A549 (cell line): ENCODE measurements at regions not wholly inside any gene's neighbourhood (a gene's known extent, or its start where the extent isn't known, plus 50 kb on each side); places are given as distances from the start of the nearest gene placed in this dataset.

Experiments
- ATAC-seq, 2 experiments: fragments of 200-7000 bp in 1 of 2; fragments of >200 bp in 1 of 2; cut with Nextera tagmentation in 1 of 2; cut with Tn5 transposase in 1 of 2; 3 replicates each; pipeline versions ENCODE4 v1.8.0 to v1.9.1; 2018 to 2020; ENCODE audit warnings: mild to moderate bottlenecking in 1 of 2, moderate library complexity in 1 of 2
- CTCF ChIA-PET: fragments of 300-600 bp; sonication (Branson Sonifier 250); formaldehyde crosslinking; extraction: SDS; loops from one replicate; lab custom pipeline; 2021; ENCODE audit warnings: antibody characterized with exemption, inconsistent platforms; lab: Yijun Ruan, JAX
- POLR2A ChIA-PET: fragments of 350-600 bp; formaldehyde crosslinking; extraction: SDS; loops from one replicate; lab custom pipeline; 2021; ENCODE audit warnings: antibody characterized with exemption, inconsistent platforms; lab: Yijun Ruan, JAX
- DNase-seq, 2 experiments: peaks; one replicate each; pipeline versions ENCODE4 v3.0.0 to v3.0.0-alpha.2; 2011 to 2016; ENCODE audit warnings: low read depth in 1 of 2, low spot score in 1 of 2
- FAIRE-seq: peaks from 2 replicates; lab custom pipeline; 2011; peaks lifted over from hg19 to GRCh38; lab: Jason Lieb, UNC
- H3K27ac ChIP-seq, 2 experiments: fragments of >200 bp; sonication (Bioruptor Twin); formaldehyde crosslinking; 3 replicates each; pipeline ENCODE4 v1.5.1; 2016 to 2017
- H3K4me1 ChIP-seq: fragments of >200 bp; sonication (Bioruptor Twin); formaldehyde crosslinking; 3 replicates; pipeline ENCODE4 v1.6.1; 2016
- H3K4me2 ChIP-seq: fragments of >200 bp; sonication (Bioruptor Twin); formaldehyde crosslinking; 3 replicates; pipeline ENCODE4 v1.6.1; 2016
- H3K4me3 ChIP-seq: fragments of >200 bp; sonication (Bioruptor Twin); formaldehyde crosslinking; 3 replicates; pipeline ENCODE4 v1.5.1; 2016
- H3K9me3 ChIP-seq: fragments of >200 bp; sonication (Bioruptor Twin); formaldehyde crosslinking; 3 replicates; pipeline ENCODE4 v1.6.1; 2016
- BHLHE40 ChIP-seq: IDR thresholded peaks from 2 replicates; pipeline ENCODE4 v1.6.1; 2012; ENCODE audit warnings: low read depth, low read length, inconsistent platforms
- CEBPB ChIP-seq, 2 experiments: fragments of >200 bp in 1 of 2; sonication (Bioruptor Twin) in 1 of 2; formaldehyde crosslinking in 1 of 2; IDR thresholded peaks; 2 replicates each; pipeline ENCODE4 v1.6.1; 2012 to 2016
- CHD4 ChIP-seq: fragments of 200-600 bp; sonication (generic); IDR thresholded peaks from 2 replicates; pipeline ENCODE4 v1.6.1; 2016; ENCODE audit warnings: antibody characterized with exemption, mild to moderate bottlenecking, borderline replicate concordance
- EHF ChIP-seq: fragments of 250-450 bp; sonication (Bioruptor Pico); IDR thresholded peaks from 2 replicates; pipeline ENCODE4 v1.5.0; 2020; ENCODE audit warnings: mild to moderate bottlenecking
- EP300 ChIP-seq, 2 experiments: fragments of >200 bp; sonication (Bioruptor Twin); formaldehyde crosslinking; IDR thresholded peaks; 2 replicates in 1 of 2; 3 replicates in 1 of 2; pipeline ENCODE4 v1.6.1; 2016 to 2017
- FOSB ChIP-seq: fragments of 250-450 bp; sonication (Bioruptor Pico); IDR thresholded peaks from 2 replicates; pipeline ENCODE4 v1.5.0; 2020; ENCODE audit warnings: mild to moderate bottlenecking, moderate library complexity
- FOXS1 ChIP-seq: fragments of 250-450 bp; sonication (Bioruptor Pico); IDR thresholded peaks from 2 replicates; pipeline ENCODE4 v1.5.0; 2020; ENCODE audit warnings: mild to moderate bottlenecking, moderate library complexity
- GATA3 ChIP-seq: IDR thresholded peaks from 2 replicates; pipeline ENCODE4 v1.6.1; 2012; ENCODE audit warnings: borderline replicate concordance
- HOXA7 ChIP-seq: fragments of 250-450 bp; sonication (Bioruptor Pico); IDR thresholded peaks from 2 replicates; pipeline ENCODE4 v1.5.0; 2020; ENCODE audit warnings: mild to moderate bottlenecking, moderate library complexity
- HOXB5 ChIP-seq: fragments of 250-450 bp; sonication (Bioruptor Pico); IDR thresholded peaks from 2 replicates; pipeline ENCODE4 v1.5.0; 2020; ENCODE audit warnings: mild to moderate bottlenecking, moderate library complexity
- JUNB ChIP-seq: fragments of >200 bp; sonication (Bioruptor Twin); formaldehyde crosslinking; IDR thresholded peaks from 2 replicates; pipeline ENCODE4 v1.6.1; 2016
- KDM1A ChIP-seq: fragments of 200-600 bp; sonication (generic); IDR thresholded peaks from 2 replicates; pipeline ENCODE4 v1.6.1; 2016; ENCODE audit warnings: low read depth, mild to moderate bottlenecking
- NFE2L2 ChIP-seq: fragments of 150-350 bp; conservative IDR thresholded peaks from 2 replicates; pipeline ENCODE4 v1.6.1; 2014; ENCODE audit warnings: low read length
- NPAS2 ChIP-seq: fragments of 250-450 bp; sonication (Bioruptor Pico); IDR thresholded peaks from 2 replicates; pipeline ENCODE4 v1.8.0; 2022; ENCODE audit warnings: mild to moderate bottlenecking, moderate library complexity, borderline replicate concordance
- NR3C1 ChIP-seq: fragments of >200 bp; sonication (Bioruptor Twin); formaldehyde crosslinking; IDR thresholded peaks from 3 replicates; pipeline ENCODE4 v1.6.1; 2017
- PHF8 ChIP-seq: fragments of 200-600 bp; sonication (generic); IDR thresholded peaks from 2 replicates; pipeline ENCODE4 v1.6.1; 2016; ENCODE audit warnings: low read depth, mild to moderate bottlenecking, antibody characterized with exemption, moderate library complexity, borderline replicate concordance
- RAD21 ChIP-seq, 2 experiments: fragments of >200 bp in 1 of 2; sonication (Bioruptor Twin) in 1 of 2; formaldehyde crosslinking in 1 of 2; IDR thresholded peaks in 1 of 2; conservative IDR thresholded peaks in 1 of 2; 2 replicates in 1 of 2; 3 replicates in 1 of 2; pipeline ENCODE4 v1.6.1; 2012 to 2018; ENCODE audit warnings: inconsistent platforms in 1 of 2
- RARB ChIP-seq: fragments of 250-450 bp; sonication (Bioruptor Pico); IDR thresholded peaks from 2 replicates; pipeline ENCODE4 v1.8.0; 2021; ENCODE audit warnings: mild to moderate bottlenecking, moderate library complexity
- SMC3 ChIP-seq: fragments of >200 bp; sonication (Bioruptor Twin); formaldehyde crosslinking; IDR thresholded peaks from 3 replicates; pipeline ENCODE4 v1.6.1; 2018; ENCODE audit warnings: inconsistent platforms
- SREBF2 ChIP-seq: fragments of 450-650 bp; IDR thresholded peaks from 2 replicates; pipeline ENCODE4 v1.6.1; 2014; ENCODE audit warnings: mild to moderate bottlenecking, moderate library complexity
- ZC3H11A ChIP-seq: fragments of 450-650 bp; IDR thresholded peaks from 2 replicates; pipeline ENCODE4 v1.6.1; 2014; ENCODE audit warnings: antibody characterized with exemption, mild to moderate bottlenecking
- ZFP36 ChIP-seq: fragments of 450-650 bp; IDR thresholded peaks from 2 replicates; pipeline ENCODE4 v1.6.1; 2014; ENCODE audit warnings: borderline replicate concordance; ENCODE audit not compliant: partially characterized antibody
- ZNF302 ChIP-seq: fragments of 250-450 bp; sonication (Bioruptor Pico); IDR thresholded peaks from 2 replicates; pipeline ENCODE4 v1.9.0; 2021; ENCODE audit warnings: inconsistent platforms, mild to moderate bottlenecking, moderate library complexity
- WGBS: methylation state at CpG from one replicate; pipeline ENCODE4 v1.1.6; 2017; ENCODE audit errors: missing lambda C conversion rate; 5-methylcytosine and 5-hydroxymethylcytosine counted together
- TF ChIP-seq, protein P1 (sequence below): fragments of 250-450 bp; sonication (Bioruptor Pico); IDR thresholded peaks from 2 replicates; pipeline ENCODE4 v1.5.0; 2020; ENCODE audit warnings: low read depth, mild to moderate bottlenecking, moderate library complexity
- TF ChIP-seq, protein P2 (sequence below): fragments of 200-600 bp; sonication (generic); IDR thresholded peaks from 2 replicates; pipeline ENCODE4 v1.6.1; 2016; ENCODE audit warnings: antibody characterized with exemption, mild to moderate bottlenecking, moderate library complexity
- TF ChIP-seq, protein P3 (sequence below): fragments of >200 bp; sonication (Bioruptor Twin); formaldehyde crosslinking; IDR thresholded peaks from 3 replicates; pipeline ENCODE4 v1.6.1; 2016
- TF ChIP-seq, protein P4 (sequence below): IDR thresholded peaks from 2 replicates; pipeline ENCODE4 v1.6.1; 2012; ENCODE audit warnings: low read depth, borderline replicate concordance
- TF ChIP-seq, protein P5 (sequence below): IDR thresholded peaks from 2 replicates; pipeline ENCODE4 v1.6.1; 2012
- TF ChIP-seq, protein P6 (sequence below): IDR thresholded peaks from 2 replicates; pipeline ENCODE4 v1.6.1; 2012

DNA sequence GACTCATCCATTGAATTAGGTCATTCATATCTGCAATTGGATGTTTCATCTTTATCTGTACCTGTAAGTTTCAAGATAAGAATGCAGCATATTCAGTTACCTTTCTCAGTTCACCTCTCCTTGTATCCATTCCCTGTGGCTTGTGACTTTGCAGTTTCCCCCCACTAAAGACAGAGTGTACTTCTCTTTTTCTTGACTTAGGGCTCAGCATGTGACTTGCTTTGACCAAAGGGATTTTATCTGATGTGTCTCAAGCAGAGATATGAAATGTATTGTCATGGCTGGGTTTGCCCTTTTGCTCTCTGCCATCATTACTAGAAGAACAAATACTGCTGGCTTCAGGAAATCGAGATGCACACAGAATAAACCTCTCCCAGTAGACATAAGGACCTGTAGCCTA lies 754.8 kb downstream of the ADGRL2 start:
- no peak overlapping the region for H3K4me2 ChIP-seq
- H3K4me3 ChIP-seq, result no peak overlapping the region
- no peaks in the 10 kb centered on the region for H3K4me1 ChIP-seq
- no peak for FAIRE-seq
- no peaks in the 10 kb centered on the region for H3K9me3 ChIP-seq
- TF ChIP-seq HOXA7 (no peak), HOXB5 (CRISPR knock-in tag) (no peak), NFE2L2 (no peak), GATA3 (no peak), PHF8 (no peak), SMC3 (no peak), FOXS1 (CRISPR knock-in tag) (no peak)
- TF ChIP-seq, protein P1, sequence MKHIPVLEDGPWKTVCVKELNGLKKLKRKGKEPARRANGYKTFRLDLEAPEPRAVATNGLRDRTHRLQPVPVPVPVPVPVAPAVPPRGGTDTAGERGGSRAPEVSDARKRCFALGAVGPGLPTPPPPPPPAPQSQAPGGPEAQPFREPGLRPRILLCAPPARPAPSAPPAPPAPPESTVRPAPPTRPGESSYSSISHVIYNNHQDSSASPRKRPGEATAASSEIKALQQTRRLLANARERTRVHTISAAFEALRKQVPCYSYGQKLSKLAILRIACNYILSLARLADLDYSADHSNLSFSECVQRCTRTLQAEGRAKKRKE (CRISPR knock-in tag), result no peak
- TF ChIP-seq, protein P2, sequence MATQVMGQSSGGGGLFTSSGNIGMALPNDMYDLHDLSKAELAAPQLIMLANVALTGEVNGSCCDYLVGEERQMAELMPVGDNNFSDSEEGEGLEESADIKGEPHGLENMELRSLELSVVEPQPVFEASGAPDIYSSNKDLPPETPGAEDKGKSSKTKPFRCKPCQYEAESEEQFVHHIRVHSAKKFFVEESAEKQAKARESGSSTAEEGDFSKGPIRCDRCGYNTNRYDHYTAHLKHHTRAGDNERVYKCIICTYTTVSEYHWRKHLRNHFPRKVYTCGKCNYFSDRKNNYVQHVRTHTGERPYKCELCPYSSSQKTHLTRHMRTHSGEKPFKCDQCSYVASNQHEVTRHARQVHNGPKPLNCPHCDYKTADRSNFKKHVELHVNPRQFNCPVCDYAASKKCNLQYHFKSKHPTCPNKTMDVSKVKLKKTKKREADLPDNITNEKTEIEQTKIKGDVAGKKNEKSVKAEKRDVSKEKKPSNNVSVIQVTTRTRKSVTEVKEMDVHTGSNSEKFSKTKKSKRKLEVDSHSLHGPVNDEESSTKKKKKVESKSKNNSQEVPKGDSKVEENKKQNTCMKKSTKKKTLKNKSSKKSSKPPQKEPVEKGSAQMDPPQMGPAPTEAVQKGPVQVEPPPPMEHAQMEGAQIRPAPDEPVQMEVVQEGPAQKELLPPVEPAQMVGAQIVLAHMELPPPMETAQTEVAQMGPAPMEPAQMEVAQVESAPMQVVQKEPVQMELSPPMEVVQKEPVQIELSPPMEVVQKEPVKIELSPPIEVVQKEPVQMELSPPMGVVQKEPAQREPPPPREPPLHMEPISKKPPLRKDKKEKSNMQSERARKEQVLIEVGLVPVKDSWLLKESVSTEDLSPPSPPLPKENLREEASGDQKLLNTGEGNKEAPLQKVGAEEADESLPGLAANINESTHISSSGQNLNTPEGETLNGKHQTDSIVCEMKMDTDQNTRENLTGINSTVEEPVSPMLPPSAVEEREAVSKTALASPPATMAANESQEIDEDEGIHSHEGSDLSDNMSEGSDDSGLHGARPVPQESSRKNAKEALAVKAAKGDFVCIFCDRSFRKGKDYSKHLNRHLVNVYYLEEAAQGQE, result no peak
- TF ChIP-seq, all 56 proteins: peak for 0
- no peak overlapping the region for H3K27ac ChIP-seq
- 0% methylated on average over 1 of the region's 1 CpG for WGBS
- ATAC-seq (no peak), DNase-seq (no peak)
- ChIA-PET POLR2A (no interaction called here), CTCF (no interaction called here)

DNA sequence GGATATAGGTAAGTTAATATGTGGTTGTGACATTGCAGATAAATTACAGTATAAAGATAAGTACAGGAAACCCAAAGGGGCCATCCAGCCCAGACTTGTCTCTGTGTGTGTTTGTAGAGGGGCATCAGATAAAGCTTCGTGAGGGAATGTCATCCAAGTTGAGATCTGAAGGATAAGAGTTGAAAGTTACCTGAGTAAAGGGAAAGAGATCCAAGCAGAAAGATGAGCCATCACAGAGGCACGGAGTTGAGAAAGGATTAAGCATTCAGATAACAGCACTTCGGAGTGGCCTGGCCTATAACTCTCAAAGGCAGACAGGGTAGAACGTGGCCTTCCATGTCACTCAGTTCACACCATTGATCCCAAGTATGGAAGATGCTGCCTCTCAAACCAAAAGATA lies 749.1 kb downstream of the ADGRL2 start:
- DNase-seq (no peak), FAIRE-seq (no peak), ATAC-seq (no peak)
- Histone ChIP-seq H3K4me2 (no peak overlapping the region), H3K27ac (no peak overlapping the region), H3K4me1 (no peaks in the 10 kb centered on the region), H3K4me3 (no peak overlapping the region), H3K9me3 (no peaks in the 10 kb centered on the region)
- 6% methylated on average over 4 of the region's 4 CpGs for WGBS
- ChIA-PET CTCF (no interaction called here), POLR2A (no interaction called here)
- TF ChIP-seq, protein P3, sequence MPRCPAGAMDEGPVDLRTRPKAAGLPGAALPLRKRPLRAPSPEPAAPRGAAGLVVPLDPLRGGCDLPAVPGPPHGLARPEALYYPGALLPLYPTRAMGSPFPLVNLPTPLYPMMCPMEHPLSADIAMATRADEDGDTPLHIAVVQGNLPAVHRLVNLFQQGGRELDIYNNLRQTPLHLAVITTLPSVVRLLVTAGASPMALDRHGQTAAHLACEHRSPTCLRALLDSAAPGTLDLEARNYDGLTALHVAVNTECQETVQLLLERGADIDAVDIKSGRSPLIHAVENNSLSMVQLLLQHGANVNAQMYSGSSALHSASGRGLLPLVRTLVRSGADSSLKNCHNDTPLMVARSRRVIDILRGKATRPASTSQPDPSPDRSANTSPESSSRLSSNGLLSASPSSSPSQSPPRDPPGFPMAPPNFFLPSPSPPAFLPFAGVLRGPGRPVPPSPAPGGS, result no peak
- TF ChIP-seq RAD21 (conservative IDR thresholded peaks at IDR 0.05 in 1 of 2, IDR thresholded peaks at IDR 0.05 in 1 of 2) (no peak), CHD4 (no peak), HOXA7 (no peak), RARB (CRISPR knock-in tag) (no peak), BHLHE40 (no peak), SMC3 (no peak), EHF (CRISPR knock-in tag) (no peak), NR3C1 (no peak), ZC3H11A (no peak), ZFP36 (no peak)
- TF ChIP-seq, protein P4, sequence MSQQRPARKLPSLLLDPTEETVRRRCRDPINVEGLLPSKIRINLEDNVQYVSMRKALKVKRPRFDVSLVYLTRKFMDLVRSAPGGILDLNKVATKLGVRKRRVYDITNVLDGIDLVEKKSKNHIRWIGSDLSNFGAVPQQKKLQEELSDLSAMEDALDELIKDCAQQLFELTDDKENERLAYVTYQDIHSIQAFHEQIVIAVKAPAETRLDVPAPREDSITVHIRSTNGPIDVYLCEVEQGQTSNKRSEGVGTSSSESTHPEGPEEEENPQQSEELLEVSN, result no peak

DNA sequence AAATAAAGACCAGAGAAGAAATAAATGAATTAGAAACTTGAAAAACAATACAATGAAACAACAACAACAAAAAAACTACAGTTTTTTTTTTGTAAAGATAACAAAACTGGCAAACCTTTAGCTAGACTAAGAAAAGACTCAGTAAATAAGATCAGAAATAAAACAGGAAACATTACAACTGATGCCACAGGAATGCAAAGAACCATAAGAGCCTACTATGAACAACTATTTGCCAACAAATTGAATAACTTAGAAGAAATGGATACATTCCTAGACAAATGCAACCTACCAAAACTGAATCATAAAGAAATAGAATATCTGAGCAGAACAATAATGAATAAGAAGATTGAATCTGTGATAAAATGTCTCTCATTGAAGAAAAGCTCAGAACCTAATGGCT lies 742.0 kb downstream of the ADGRL2 start:
- Histone ChIP-seq H3K4me2 (no peak overlapping the region), H3K9me3 (no peaks in the 10 kb centered on the region), H3K4me3 (no peak overlapping the region), H3K4me1 (no peaks in the 10 kb centered on the region), H3K27ac (no peak overlapping the region)
- no peak for TF ChIP-seq CEBPB (IDR thresholded peaks at IDR 0.05)
- TF ChIP-seq ZC3H11A, result no peak
- no peak for TF ChIP-seq KDM1A
- TF ChIP-seq NFE2L2, result no peak
- no peak for TF ChIP-seq CHD4
- TF ChIP-seq EHF (CRISPR knock-in tag), result no peak
- TF ChIP-seq NPAS2 (CRISPR knock-in tag), result no peak
- TF ChIP-seq BHLHE40, result no peak
- TF ChIP-seq FOSB (CRISPR knock-in tag), result no peak
- TF ChIP-seq, protein P5, sequence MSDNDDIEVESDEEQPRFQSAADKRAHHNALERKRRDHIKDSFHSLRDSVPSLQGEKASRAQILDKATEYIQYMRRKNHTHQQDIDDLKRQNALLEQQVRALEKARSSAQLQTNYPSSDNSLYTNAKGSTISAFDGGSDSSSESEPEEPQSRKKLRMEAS, result no peak
- TF ChIP-seq JUNB, result no peak
- TF ChIP-seq SREBF2, result no peak
- TF ChIP-seq EP300 (IDR thresholded peaks at IDR 0.05), result no peak
- TF ChIP-seq ZNF302 (CRISPR knock-in tag), result no peak
- TF ChIP-seq, protein P6, sequence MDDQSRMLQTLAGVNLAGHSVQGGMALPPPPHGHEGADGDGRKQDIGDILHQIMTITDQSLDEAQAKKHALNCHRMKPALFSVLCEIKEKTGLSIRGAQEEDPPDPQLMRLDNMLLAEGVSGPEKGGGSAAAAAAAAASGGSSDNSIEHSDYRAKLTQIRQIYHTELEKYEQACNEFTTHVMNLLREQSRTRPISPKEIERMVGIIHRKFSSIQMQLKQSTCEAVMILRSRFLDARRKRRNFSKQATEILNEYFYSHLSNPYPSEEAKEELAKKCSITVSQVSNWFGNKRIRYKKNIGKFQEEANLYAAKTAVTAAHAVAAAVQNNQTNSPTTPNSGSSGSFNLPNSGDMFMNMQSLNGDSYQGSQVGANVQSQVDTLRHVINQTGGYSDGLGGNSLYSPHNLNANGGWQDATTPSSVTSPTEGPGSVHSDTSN, result no peak
- ATAC-seq (no peak), FAIRE-seq (no peak), DNase-seq (no peak)
- ChIA-PET POLR2A (no interaction called here), CTCF (no interaction called here)
